Ovary (tissue), 3 donors: ENCODE measurements at regions not wholly inside any gene's neighbourhood (a gene's known extent, or its start where the extent isn't known, plus 50 kb on each side); places are given as distances from the start of the nearest gene placed in this dataset.

Experiments
- CTCF ChIP-seq, 3 donors: fragments of 450-650 bp in 2 of 3; fragments of 200-600 bp in 1 of 3; IDR thresholded peaks; one replicate each; pipeline versions ENCODE4 v1.5.1 to v1.8.0; 2016 to 2022; ENCODE audit warnings: antibody characterized with exemption in 3 of 3, mild to moderate bottlenecking in 1 of 3
- EP300 ChIP-seq: sonication (generic); formaldehyde crosslinking; IDR thresholded peaks from one replicate; pipeline ENCODE4 v1.6.1; 2017; ENCODE audit warnings: antibody characterized with exemption
- POLR2A ChIP-seq: fragments of 450-650 bp; IDR thresholded peaks from one replicate; pipeline ENCODE4 v1.6.1; 2017; ENCODE audit warnings: antibody characterized with exemption, mild to moderate bottlenecking, moderate library complexity
- donor health status: DM: no; HTN: no; CAD: no.

- TF ChIP-seq CTCF (IDR thresholded peaks at IDR 0.05), result no peak
- TF ChIP-seq POLR2A, result no peak
- no peak for TF ChIP-seq EP300
Measured at GRCh38 chr3:189488241-189488767, 142.9 kb upstream of the TP63 start.
